DMS114 treated with DMSO at 0.1 percent for 48 hours (cell line): ENCODE measurements at regions not wholly inside any gene's neighbourhood (a gene's known extent, or its start where the extent isn't known, plus 50 kb on each side); places are given as distances from the start of the nearest gene placed in this dataset.

Source experiments
- DNase-seq: peaks from one replicate; lab custom pipeline; 2025; ENCODE audit not compliant: unreplicated experiment; lab: John Stamatoyannopoulos, UW

DNA sequence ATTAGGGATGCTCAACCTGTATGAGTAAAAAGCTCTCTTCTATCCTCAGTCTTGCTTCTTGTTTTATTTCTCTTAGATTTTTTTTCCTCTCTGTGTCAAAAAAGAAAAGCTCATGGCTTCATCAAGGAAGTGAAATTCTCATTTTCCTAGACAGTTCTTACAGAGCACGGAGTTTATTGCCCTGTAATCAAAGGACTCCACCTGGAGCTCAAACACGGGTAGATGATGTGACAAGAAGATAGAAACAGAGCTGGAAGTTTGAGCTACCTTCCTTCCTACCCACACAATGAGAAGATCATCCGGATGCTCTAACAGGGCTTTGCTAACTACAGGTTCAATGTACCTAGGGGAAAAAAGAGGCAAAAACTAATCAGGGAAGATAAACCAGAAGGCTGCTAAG, 564.8 kb downstream of the MED13L start:
- DNase-seq = no peak

GRCh38 chr12:115710104-115710564, 567.4 kb downstream of the MED13L start:
- DNase-seq = no peak

- DNase-seq = no peak
Measured at GRCh38 chr12:115709540-115710011, 567.9 kb downstream of the MED13L start.

- DNase-seq = no peak
Measured at GRCh38 chr12:115708801-115709200, 568.7 kb downstream of the MED13L start.

GRCh38 chr12:115700896-115701465, 576.5 kb downstream of the MED13L start:
- no peak for DNase-seq

GRCh38 chr12:115700081-115700480, 577.4 kb downstream of the MED13L start:
- DNase-seq = no peak

- DNase-seq = no peak
Measured at GRCh38 chr12:115698257-115698656, 579.2 kb downstream of the MED13L start.

DNA sequence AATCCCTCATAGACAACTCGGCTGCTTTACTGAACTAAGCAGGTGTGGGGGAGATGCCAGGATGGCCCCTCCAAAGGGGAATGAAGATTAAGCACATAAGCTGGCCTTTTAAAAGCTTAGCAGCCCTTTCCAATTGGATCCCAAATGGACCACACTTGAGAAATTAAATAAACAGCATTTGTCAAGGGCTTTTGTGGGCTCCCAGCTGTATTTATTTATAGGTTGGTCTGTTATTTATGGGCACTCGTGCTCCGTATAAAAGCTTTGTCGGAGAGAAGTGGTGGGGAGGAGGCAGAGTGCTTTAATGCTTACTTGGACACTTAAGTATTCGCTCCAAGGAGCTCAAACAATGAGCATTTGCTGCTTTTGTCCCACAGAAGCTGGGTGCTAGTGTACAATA, 580.2 kb downstream of the MED13L start:
- DNase-seq = no peak

DNA sequence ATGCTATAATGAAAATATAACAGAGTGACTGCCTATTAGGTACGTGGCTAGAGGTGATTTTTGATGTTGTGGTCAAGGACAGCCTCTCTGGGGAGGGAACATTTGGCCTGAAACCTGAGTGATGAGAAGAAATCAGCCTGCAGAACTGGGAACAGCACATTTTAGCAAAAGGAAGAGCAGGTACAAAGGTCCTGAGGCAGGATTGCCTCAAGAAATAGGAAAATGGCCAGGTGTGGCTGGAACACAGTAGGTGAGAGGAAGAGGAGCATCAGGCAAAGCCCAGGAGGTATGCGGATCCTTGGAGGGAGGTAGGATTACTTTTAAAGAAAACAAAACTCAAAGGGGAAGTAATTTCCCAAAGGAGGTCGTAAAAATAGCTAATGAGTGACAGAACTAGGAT, 582.9 kb downstream of the MED13L start:
- no peak for DNase-seq

GRCh38 chr12:115693970-115694369, 583.5 kb downstream of the MED13L start:
- no peak for DNase-seq

DNA sequence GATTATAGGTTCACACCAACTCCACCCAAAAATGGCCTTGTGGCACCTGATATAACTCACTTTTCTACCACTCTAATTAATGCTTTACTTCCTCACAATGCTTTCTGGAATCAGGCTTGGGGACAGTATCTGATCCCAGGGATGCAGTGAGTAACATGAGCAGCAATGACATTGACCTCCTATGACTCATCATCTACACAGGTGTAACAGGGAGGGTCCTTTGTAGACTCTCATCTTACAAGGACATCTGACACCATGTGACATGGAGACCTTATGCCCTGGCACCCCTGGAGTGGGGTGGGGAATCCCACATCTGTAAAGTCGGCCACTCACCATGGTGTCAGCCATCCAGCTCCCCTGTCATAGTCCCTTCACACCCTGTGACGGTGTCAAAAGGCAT, 586.4 kb downstream of the MED13L start:
- no peak for DNase-seq

GRCh38 chr12:115687094-115687493, 590.4 kb downstream of the MED13L start:
- no peak for DNase-seq

GRCh38 chr12:115683240-115683780, 594.2 kb downstream of the MED13L start:
- DNase-seq = no peak

DNA sequence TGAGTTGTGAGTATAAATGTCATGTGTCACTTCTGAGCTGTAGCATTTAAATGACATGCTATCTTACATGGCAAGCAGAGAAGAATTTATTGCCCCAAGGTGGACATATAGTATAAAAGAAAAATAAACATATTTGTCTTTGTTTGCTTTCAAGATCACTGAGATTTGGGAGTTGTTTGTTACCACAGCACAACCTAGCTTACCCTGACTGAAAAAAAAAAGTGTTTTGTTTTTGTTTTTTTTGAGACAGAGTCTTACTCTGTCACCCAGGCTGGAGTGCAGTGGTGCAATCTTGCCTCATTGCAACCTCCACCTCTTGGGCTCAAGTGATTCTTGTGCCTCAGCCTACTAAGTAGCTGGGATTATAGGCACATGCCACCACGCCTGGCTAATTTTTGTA, 596.5 kb downstream of the MED13L start:
- no peak for DNase-seq

GRCh38 chr12:115672506-115673080, 604.9 kb downstream of the MED13L start:
- no peak for DNase-seq

- no peak for DNase-seq
Measured at GRCh38 chr12:115672086-115672485, 605.4 kb downstream of the MED13L start.

DNA sequence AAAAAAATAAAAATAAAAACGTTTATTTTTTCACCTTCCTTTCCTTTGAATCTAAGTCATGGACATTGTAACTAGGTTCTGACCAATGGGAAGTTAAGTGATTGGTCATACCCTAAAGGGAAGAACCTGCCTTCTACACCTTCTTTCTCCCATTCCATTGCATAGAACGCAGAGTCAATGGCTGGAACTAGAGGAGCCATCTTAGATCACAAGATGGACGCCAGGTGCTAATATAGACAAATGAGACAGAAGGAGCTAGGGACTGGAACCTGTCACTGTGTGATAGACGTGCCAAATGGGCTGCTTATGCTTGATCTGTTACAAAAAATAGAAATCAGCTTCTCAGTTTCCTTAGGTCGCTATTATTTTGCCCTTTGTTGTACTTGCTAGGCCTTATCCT, 606.6 kb downstream of the MED13L start:
- no peak for DNase-seq

GRCh38 chr12:115667116-115667515, 610.4 kb downstream of the MED13L start:
- DNase-seq = no peak

- no peak for DNase-seq
Measured at GRCh38 chr12:115666168-115666567, 611.3 kb downstream of the MED13L start.

- DNase-seq = no peak
Measured at GRCh38 chr12:115661112-115661511, 616.4 kb downstream of the MED13L start.

GRCh38 chr12:115660211-115660805, 617.2 kb downstream of the MED13L start:
- no peak for DNase-seq

- no peak for DNase-seq
Measured at GRCh38 chr12:115659422-115659821, 618.1 kb downstream of the MED13L start.
